ENCODE measurements at regions not wholly inside any gene's neighbourhood (a gene's known extent, or its start where the extent isn't known, plus 50 kb on each side); places are given as distances from the start of the nearest gene placed in this dataset.
"Not testable (repeated sequence)": the region's sequence is repeated elsewhere in the genome, so short reads cannot be mapped to it uniquely, and the experiment has no call there.

- DNase-seq (ENCODE audit: low spot score): no peak
Observed at GRCh38 chr4:143819029-143819428, 86.3 kb downstream of the GYPE start.

- not testable (repeated sequence) for DNase-seq (ENCODE audit: low spot score)
Observed at GRCh38 chr4:143817866-143818265, 87.5 kb downstream of the GYPE start.

- not testable (repeated sequence) for DNase-seq (ENCODE audit: low spot score)
Observed at GRCh38 chr4:143815375-143815774, 90.0 kb downstream of the GYPE start.

- DNase-seq (ENCODE audit: low spot score): not testable (repeated sequence)
Observed at GRCh38 chr4:143813431-143814154, 91.8 kb downstream of the GYPE start.

GRCh38 chr4:143791693-143792092 lies 91.2 kb upstream of the FREM3 start:
- not testable (repeated sequence) for DNase-seq (ENCODE audit: low spot score)

GRCh38 chr4:143790425-143790824 lies 90.0 kb upstream of the FREM3 start:
- not testable (repeated sequence) for DNase-seq (ENCODE audit: low spot score)

GRCh38 chr4:143789618-143790017 lies 89.1 kb upstream of the FREM3 start:
- not testable (repeated sequence) for DNase-seq (ENCODE audit: low spot score)

GRCh38 chr4:143784567-143784966 lies 84.1 kb upstream of the FREM3 start:
- no peak for DNase-seq (ENCODE audit: low spot score)

GRCh38 chr4:143782521-143782920 lies 82.0 kb upstream of the FREM3 start:
- DNase-seq (ENCODE audit: low spot score): no peak

- peak; percentile 2 for DNase-seq (ENCODE audit: low spot score)
Observed at GRCh38 chr4:143773998-143774895, 73.8 kb upstream of the FREM3 start.

- DNase-seq (ENCODE audit: low spot score): no peak
Observed at GRCh38 chr4:143771269-143771668, 70.8 kb upstream of the FREM3 start.

- DNase-seq (ENCODE audit: low spot score): no peak
Observed at GRCh38 chr4:143768007-143768591, 67.6 kb upstream of the FREM3 start.

GRCh38 chr4:143763587-143763986 lies 63.1 kb upstream of the FREM3 start:
- no peak for DNase-seq (ENCODE audit: low spot score)

GRCh38 chr4:143762511-143762910 lies 62.0 kb upstream of the FREM3 start:
- no peak for DNase-seq (ENCODE audit: low spot score)
